HCT116 (cell line): ENCODE measurements at regions not wholly inside any gene's neighbourhood (a gene's known extent, or its start where the extent isn't known, plus 50 kb on each side); places are given as distances from the start of the nearest gene placed in this dataset.

Experiments
- ATAC-seq: fragments of 200-7000 bp; cut with Tn5 transposase; 2 replicates; pipeline ENCODE4 v1.9.1; 2020; ENCODE audit warnings: mild to moderate bottlenecking, moderate library complexity
- BruUV-seq: library from RNA; stranded (reverse); fragments of 400-500 nt; replicated peaks from 2 replicates; lab custom pipeline; 2021; lab: Mats Ljungman, UMichigan
- CTCF ChIA-PET: fragments of 300-600 bp; sonication (Branson Sonifier 250); formaldehyde crosslinking; loops from one replicate; lab custom pipeline; 2021; ENCODE audit warnings: antibody characterized with exemption; lab: Charles Lee
- POLR2A ChIA-PET: fragments of 300-600, 350-600 bp; sonication (Branson Sonifier 250); formaldehyde crosslinking; loops from one replicate; lab custom pipeline; 2021; ENCODE audit warnings: antibody characterized with exemption; lab: Charles Lee
- RAD21 ChIA-PET, 2 experiments: fragments of 300-600 bp; sonication (Branson Sonifier 250); formaldehyde crosslinking; loops; one replicate each; lab custom pipeline; 2023; ENCODE audit warnings: low total read pairs in 2 of 2; ENCODE audit not compliant: uncharacterized antibody in 2 of 2, unreplicated experiment in 2 of 2, low non-redundant PET in 1 of 2; lab: Charles Lee
- DNase-seq: peaks from one replicate; pipeline ENCODE4 v3.0.0-alpha.2; 2010; ENCODE audit warnings: low read depth, low spot score
- H2AFZ ChIP-seq: fragments of 200-600 bp; shearing (Covaris generic), sonication (generic); 2 replicates; pipeline ENCODE4 v1.6.1; 2017; ENCODE audit warnings: low read depth, mixed run types, mixed read lengths, antibody characterized with exemption, low read length; ENCODE audit not compliant: poor library complexity, severe bottlenecking
- H3K27ac ChIP-seq: 2 replicates; pipeline ENCODE4 v1.5.1; 2012; ENCODE audit warnings: low read depth, low read length
- H3K27me3 ChIP-seq: fragments of 200-600 bp; sonication (generic); 2 replicates; pipeline ENCODE4 v1.6.1; 2016; ENCODE audit warnings: mixed run types, low read length, mixed read lengths; ENCODE audit not compliant: insufficient read depth
- H3K36me3 ChIP-seq, 2 experiments: fragments of 200-500 bp in 1 of 2; fragments of 200-600 bp in 1 of 2; sonication (Bioruptor generic) in 1 of 2; sonication (generic) in 1 of 2; 2 replicates each; pipeline versions ENCODE4 v1.5.1 to v1.6.1; 2014 to 2016; ENCODE audit warnings: low read length in 2 of 2, inconsistent platforms in 1 of 2, mixed read lengths in 1 of 2, mixed run types in 1 of 2; ENCODE audit not compliant: insufficient read depth in 2 of 2, control insufficient read depth in 1 of 2
- H3K4me1 ChIP-seq, 2 experiments: fragments of 200-600 bp in 1 of 2; sonication (generic) in 1 of 2; 2 replicates each; pipeline versions ENCODE4 v1.5.1 to v1.6.1; 2012 to 2017; ENCODE audit warnings: low read length in 2 of 2, inconsistent platforms in 1 of 2, mild to moderate bottlenecking in 1 of 2, mixed read lengths in 1 of 2, mixed run types in 1 of 2, moderate library complexity in 1 of 2; ENCODE audit not compliant: insufficient read depth in 2 of 2, control insufficient read depth in 1 of 2
- H3K4me2 ChIP-seq: fragments of 200-600 bp; sonication (generic); 2 replicates; pipeline ENCODE4 v1.6.1; 2017; ENCODE audit warnings: mixed run types, low read length, mixed read lengths
- H3K4me3 ChIP-seq, 2 experiments: fragments of 200-600 bp in 1 of 2; sonication (generic) in 1 of 2; replicated peaks in 1 of 2; 2 replicates each; pipeline ENCODE4 v1.5.1; 2011 to 2016; ENCODE audit warnings: low read length in 2 of 2, control low read depth in 1 of 2, low read depth in 1 of 2, mild to moderate bottlenecking in 1 of 2, mixed read lengths in 1 of 2, mixed run types in 1 of 2
- H3K79me2 ChIP-seq: fragments of 200-600 bp; sonication (generic); 2 replicates; pipeline ENCODE4 v1.6.1; 2017; ENCODE audit warnings: mild to moderate bottlenecking, mixed run types, low read length, moderate library complexity, mixed read lengths; ENCODE audit not compliant: insufficient read depth
- H3K9ac ChIP-seq: fragments of 200-600 bp; sonication (generic); 2 replicates; pipeline ENCODE4 v1.6.1; 2016; ENCODE audit warnings: low read length, mixed read lengths
- H3K9me2 ChIP-seq: fragments of 200-600 bp; sonication (generic), shearing (Covaris generic); 2 replicates; pipeline ENCODE4 v1.6.1; 2017; ENCODE audit warnings: mixed run types, mild to moderate bottlenecking, moderate library complexity; ENCODE audit not compliant: insufficient read depth
- H3K9me3 ChIP-seq, 2 experiments: fragments of 200-500 bp in 1 of 2; fragments of 200-600 bp in 1 of 2; sonication (Bioruptor generic) in 1 of 2; sonication (generic) in 1 of 2; 2 replicates each; pipeline ENCODE4 v1.6.1; 2014 to 2017; ENCODE audit warnings: low read length in 2 of 2, mixed read lengths in 2 of 2, inconsistent platforms in 1 of 2, low read depth in 1 of 2, mild to moderate bottlenecking in 1 of 2, mixed run types in 1 of 2, moderate library complexity in 1 of 2; ENCODE audit not compliant: control insufficient read depth in 1 of 2, insufficient read depth in 1 of 2
- H4K20me1 ChIP-seq: fragments of 200-600 bp; sonication (generic), shearing (Covaris generic); 2 replicates; pipeline ENCODE4 v1.6.1; 2017; ENCODE audit warnings: mixed run types, mild to moderate bottlenecking, moderate library complexity; ENCODE audit not compliant: insufficient read depth
- CEBPB ChIP-seq: IDR thresholded peaks from 2 replicates; pipeline ENCODE4 v1.6.1; 2012; ENCODE audit warnings: low read depth
- EGR1 ChIP-seq: IDR thresholded peaks from 2 replicates; pipeline ENCODE4 v1.6.1; 2012; ENCODE audit warnings: low read depth
- REST ChIP-seq: IDR thresholded peaks from 2 replicates; pipeline ENCODE4 v1.6.1; 2012; ENCODE audit warnings: low read depth
- SIN3A ChIP-seq: IDR thresholded peaks from 2 replicates; pipeline ENCODE4 v1.6.1; 2012; ENCODE audit warnings: low read depth
- SRF ChIP-seq: IDR thresholded peaks from 2 replicates; pipeline ENCODE4 v1.6.1; 2012; ENCODE audit warnings: low read depth
- TCF7L2 ChIP-seq: IDR thresholded peaks from 2 replicates; pipeline ENCODE4 v1.7.0; 2011; ENCODE audit warnings: borderline replicate concordance, inconsistent platforms; ENCODE audit not compliant: insufficient read depth, insufficient read length; ENCODE audit errors: extremely low read depth
- intact Hi-C: fragments of 100-400 bp; cut with micrococcal nuclease; formaldehyde crosslinking; loops from 2 replicates; pipeline ENCODE4 v1.10.0; 2022

- Histone ChIP-seq H3K9me3 (peaks cover 6 to 23% of the 10 kb centered on the region in 2 experiments; a peak in 2 of 4 replicates), H3K9ac (no peak overlapping the region), H3K27ac (no peak overlapping the region), H3K36me3 (no peaks in the 10 kb centered on the region), H3K9me2 (no peaks in the 10 kb centered on the region), H3K27me3 (no peaks in the 10 kb centered on the region), H4K20me1 (no peaks in the 10 kb centered on the region), H3K4me1 (no peaks in the 10 kb centered on the region), H3K79me2 (no peaks in the 10 kb centered on the region), H3K4me3 (no peak overlapping the region), H3K4me2 (no peak overlapping the region), H2AFZ (no peak overlapping the region)
- CTCF ChIA-PET, result no interaction called here
- DNase-seq (no peak), ATAC-seq (no peak)
- intact Hi-C loops, result no loop called here
- no TSS peak for BruUV-seq
- POLR2A ChIA-PET, result no interaction called here
- RAD21 ChIA-PET, result no interaction called here
- no peak for TF ChIP-seq CEBPB
- no peak for TF ChIP-seq REST
- no peak for TF ChIP-seq SIN3A
Observed at GRCh38 chr9:80399606-80400005, 827.8 kb downstream of the TLE4 start.

- no peak overlapping the region for H3K27ac ChIP-seq
- CTCF ChIA-PET, result no interaction called here
- no peak overlapping the region for H2AFZ ChIP-seq
- H3K4me1 ChIP-seq, result no peaks in the 10 kb centered on the region
- H3K9ac ChIP-seq, result no peak overlapping the region
- H3K79me2 ChIP-seq, result no peaks in the 10 kb centered on the region
- BruUV-seq, result no TSS peak
- no peaks in the 10 kb centered on the region for H4K20me1 ChIP-seq
- DNase-seq (no peak), ATAC-seq (no peak)
- POLR2A ChIA-PET, result no interaction called here
- H3K36me3 ChIP-seq, result no peaks in the 10 kb centered on the region
- no peaks in the 10 kb centered on the region for H3K9me2 ChIP-seq
- RAD21 ChIA-PET, result no interaction called here
- intact Hi-C loops, result no loop called here
- TF ChIP-seq SIN3A, result no peak
- no peak for TF ChIP-seq EGR1
- no peak for TF ChIP-seq TCF7L2
- TF ChIP-seq SRF, result no peak
- H3K4me3 ChIP-seq, result no peak overlapping the region
- no peaks in the 10 kb centered on the region for H3K27me3 ChIP-seq
- H3K4me2 ChIP-seq, result no peak overlapping the region
- peaks cover 0 to 6% of the 10 kb centered on the region in 2 experiments; a peak in 2 of 4 replicates for H3K9me3 ChIP-seq
Observed at GRCh38 chr9:80387828-80388227, 816.1 kb downstream of the TLE4 start.
